Karpas-422 (cell line): ENCODE measurements at regions not wholly inside any gene's neighbourhood (a gene's known extent, or its start where the extent isn't known, plus 50 kb on each side); places are given as distances from the start of the nearest gene placed in this dataset.

ENCODE experiments used
- DNase-seq: peaks from one replicate; pipeline ENCODE4 v3.0.0-alpha.2; 2015
- H2AFZ ChIP-seq: fragments of 200-600 bp; sonication (generic); 2 replicates; pipeline ENCODE4 v1.6.1; 2014; ENCODE audit warnings: antibody characterized with exemption, low read length, mixed read lengths
- H3K27ac ChIP-seq: fragments of 200-600 bp; sonication (generic); 2 replicates; pipeline ENCODE4 v1.5.1; 2014; ENCODE audit warnings: mild to moderate bottlenecking, low read length, moderate library complexity
- H3K27me3 ChIP-seq: fragments of 200-600 bp; sonication (generic); 2 replicates; pipeline ENCODE4 v1.6.1; 2014; ENCODE audit warnings: low read length, mixed read lengths
- H3K36me3 ChIP-seq: fragments of 200-600 bp; sonication (generic); 2 replicates; pipeline ENCODE4 v1.6.1; 2014; ENCODE audit warnings: low read length, mixed read lengths; ENCODE audit not compliant: insufficient read depth
- H3K4me1 ChIP-seq: fragments of 200-600 bp; sonication (generic); 2 replicates; pipeline ENCODE4 v1.6.1; 2014; ENCODE audit warnings: mild to moderate bottlenecking, low read length, mixed read lengths
- H3K4me2 ChIP-seq: fragments of 200-600 bp; sonication (generic); 2 replicates; pipeline ENCODE4 v1.6.1; 2014; ENCODE audit warnings: low read length, low read depth, mild to moderate bottlenecking; ENCODE audit not compliant: poor library complexity, severe bottlenecking
- H3K4me3 ChIP-seq: fragments of 200-600 bp; sonication (generic); 2 replicates; pipeline ENCODE4 v1.5.1; 2014; ENCODE audit warnings: mild to moderate bottlenecking, antibody characterized with exemption, low read length, mixed read lengths
- H3K79me2 ChIP-seq: fragments of 200-600 bp; sonication (generic); 2 replicates; pipeline ENCODE4 v1.6.1; 2014; ENCODE audit warnings: mild to moderate bottlenecking, low read length, mixed read lengths
- H3K9ac ChIP-seq: fragments of 200-600 bp; sonication (generic); 2 replicates; pipeline ENCODE4 v1.6.0; 2014; ENCODE audit warnings: low read length
- H3K9me2 ChIP-seq: fragments of 200-600 bp; sonication (generic), shearing (Covaris generic); replicated peaks from 2 replicates; pipeline ENCODE4 v1.6.0; 2014; ENCODE audit warnings: mild to moderate bottlenecking, low read length, moderate library complexity; ENCODE audit not compliant: insufficient read depth
- H3K9me3 ChIP-seq: fragments of 300-700, 200-600 bp; sonication (generic); 2 replicates; pipeline ENCODE4 v1.6.1; 2014; ENCODE audit warnings: low read length, mixed read lengths
- H4K20me1 ChIP-seq: fragments of 200-600 bp; sonication (generic); 2 replicates; pipeline ENCODE4 v1.6.1; 2014; ENCODE audit warnings: mild to moderate bottlenecking, antibody characterized with exemption, low read length, low read depth; ENCODE audit not compliant: insufficient read depth

- H3K79me2 ChIP-seq, result no peaks in the 10 kb centered on the region
- H4K20me1 ChIP-seq, result no peaks in the 10 kb centered on the region
- no peak overlapping the region for H3K9ac ChIP-seq
- H3K4me1 ChIP-seq, result no peaks in the 10 kb centered on the region
- no peaks in the 10 kb centered on the region for H3K27me3 ChIP-seq
- no peaks in the 10 kb centered on the region for H3K9me2 ChIP-seq
- H3K36me3 ChIP-seq, result no peaks in the 10 kb centered on the region
- DNase-seq, result no peak
- H2AFZ ChIP-seq, result no peak overlapping the region
- no peak overlapping the region for H3K4me2 ChIP-seq
- no peaks in the 10 kb centered on the region; the same call in none of the 2 replicates for H3K9me3 ChIP-seq
- H3K4me3 ChIP-seq, result no peak overlapping the region
- no peak overlapping the region for H3K27ac ChIP-seq
Observed at GRCh38 chr6:51282026-51282425, 463.4 kb downstream of the TFAP2B start.

- no peak overlapping the region for H2AFZ ChIP-seq
- H3K4me2 ChIP-seq, result no peak overlapping the region
Observed at GRCh38 chr6:51283723-51284355, 465.2 kb downstream of the TFAP2B start.

GRCh38 chr6:51285876-51286275 lies 467.2 kb downstream of the TFAP2B start:
- H3K79me2 ChIP-seq, result no peaks in the 10 kb centered on the region
- no peak for DNase-seq
- H3K4me2 ChIP-seq, result no peak overlapping the region
- no peaks in the 10 kb centered on the region for H4K20me1 ChIP-seq
- no peaks in the 10 kb centered on the region for H3K36me3 ChIP-seq
- no peaks in the 10 kb centered on the region for H3K4me1 ChIP-seq
- no peaks in the 10 kb centered on the region for H3K9me2 ChIP-seq
- H3K4me3 ChIP-seq, result no peak overlapping the region
- H3K9me3 ChIP-seq, result no peaks in the 10 kb centered on the region; the same call in 1 of the 2 replicates
- no peaks in the 10 kb centered on the region for H3K27me3 ChIP-seq
- no peak overlapping the region for H3K9ac ChIP-seq
- no peak overlapping the region for H2AFZ ChIP-seq
- H3K27ac ChIP-seq, result no peak overlapping the region

More at GRCh38 chr6:51283723-51284355, 465.2 kb downstream of the TFAP2B start:
- Histone ChIP-seq H3K36me3 (no peaks in the 10 kb centered on the region), H3K4me1 (no peaks in the 10 kb centered on the region), H3K27ac (no peak overlapping the region), H3K9me3 (no peaks in the 10 kb centered on the region; the same call in 1 of the 2 replicates), H3K79me2 (no peaks in the 10 kb centered on the region), H3K9ac (no peak overlapping the region), H4K20me1 (no peaks in the 10 kb centered on the region), H3K4me3 (no peak overlapping the region), H3K27me3 (no peaks in the 10 kb centered on the region), H3K9me2 (no peaks in the 10 kb centered on the region)
- no peak for DNase-seq

- Histone ChIP-seq H3K9me2 (no peaks in the 10 kb centered on the region), H3K9ac (no peak overlapping the region), H3K27me3 (no peaks in the 10 kb centered on the region), H4K20me1 (no peaks in the 10 kb centered on the region), H3K9me3 (no peaks in the 10 kb centered on the region), H2AFZ (no peak overlapping the region), H3K27ac (no peak overlapping the region), H3K79me2 (no peaks in the 10 kb centered on the region), H3K36me3 (no peaks in the 10 kb centered on the region), H3K4me2 (no peak overlapping the region), H3K4me1 (no peaks in the 10 kb centered on the region), H3K4me3 (no peak overlapping the region)
- DNase-seq, result no peak
Observed at GRCh38 chr6:51289041-51289440, 470.4 kb downstream of the TFAP2B start.

- Histone ChIP-seq H2AFZ (no peak overlapping the region), H3K9me3 (no peaks in the 10 kb centered on the region), H3K27ac (no peak overlapping the region), H3K9me2 (no peaks in the 10 kb centered on the region), H3K4me3 (no peak overlapping the region), H4K20me1 (no peaks in the 10 kb centered on the region), H3K9ac (no peak overlapping the region), H3K36me3 (no peaks in the 10 kb centered on the region), H3K4me2 (no peak overlapping the region), H3K4me1 (no peaks in the 10 kb centered on the region), H3K79me2 (no peaks in the 10 kb centered on the region), H3K27me3 (no peaks in the 10 kb centered on the region)
- DNase-seq, result no peak
Observed at GRCh38 chr6:51292659-51293058, 474.0 kb downstream of the TFAP2B start.

- no peak overlapping the region for H3K27ac ChIP-seq
- H2AFZ ChIP-seq, result no peak overlapping the region
- H3K9ac ChIP-seq, result no peak overlapping the region
- H3K9me3 ChIP-seq, result no peaks in the 10 kb centered on the region
- 0 out of 2 replicates have a peak, but pooled peaks cover 2% of the 10 kb centered on the region for H3K9me2 ChIP-seq
- H3K4me1 ChIP-seq, result no peaks in the 10 kb centered on the region
- no peaks in the 10 kb centered on the region for H3K27me3 ChIP-seq
- no peak for DNase-seq
- H3K4me2 ChIP-seq, result no peak overlapping the region
- H3K36me3 ChIP-seq, result no peaks in the 10 kb centered on the region
- H3K79me2 ChIP-seq, result no peaks in the 10 kb centered on the region
- H4K20me1 ChIP-seq, result no peaks in the 10 kb centered on the region
- H3K4me3 ChIP-seq, result no peak overlapping the region
Observed at GRCh38 chr6:51299621-51300380, 481.1 kb downstream of the TFAP2B start.

- H3K4me3 ChIP-seq, result no peak overlapping the region
- no peaks in the 10 kb centered on the region for H3K9me3 ChIP-seq
- no peak for DNase-seq
- no peak overlapping the region for H3K9ac ChIP-seq
- no peaks in the 10 kb centered on the region for H3K4me1 ChIP-seq
- no peaks in the 10 kb centered on the region for H3K27me3 ChIP-seq
- H4K20me1 ChIP-seq, result no peaks in the 10 kb centered on the region
- H3K36me3 ChIP-seq, result no peaks in the 10 kb centered on the region
- no peak overlapping the region for H3K27ac ChIP-seq
- no peaks in the 10 kb centered on the region for H3K79me2 ChIP-seq
- H3K4me2 ChIP-seq, result no peak overlapping the region
- H3K9me2 ChIP-seq, result 0 out of 2 replicates have a peak, but pooled peaks cover 2% of the 10 kb centered on the region
- no peak overlapping the region for H2AFZ ChIP-seq
Observed at GRCh38 chr6:51300510-51300909, 481.8 kb downstream of the TFAP2B start.

- Histone ChIP-seq H3K36me3 (no peaks in the 10 kb centered on the region), H3K4me2 (no peak overlapping the region), H3K4me3 (no peak overlapping the region), H3K27me3 (no peaks in the 10 kb centered on the region), H3K9me2 (0 out of 2 replicates have a peak, but pooled peaks cover 2% of the 10 kb centered on the region), H4K20me1 (no peaks in the 10 kb centered on the region), H3K27ac (no peak overlapping the region), H3K79me2 (no peaks in the 10 kb centered on the region), H3K9me3 (no peaks in the 10 kb centered on the region), H3K4me1 (no peaks in the 10 kb centered on the region), H3K9ac (no peak overlapping the region), H2AFZ (no peak overlapping the region)
- DNase-seq, result no peak
Observed at GRCh38 chr6:51301962-51302361, 483.3 kb downstream of the TFAP2B start.
